Keratinocyte (primary cell): ENCODE measurements at regions not wholly inside any gene's neighbourhood (a gene's known extent, or its start where the extent isn't known, plus 50 kb on each side); places are given as distances from the start of the nearest gene placed in this dataset.
"Not testable (repeated sequence)": the region's sequence is repeated elsewhere in the genome, so short reads cannot be mapped to it uniquely, and the experiment has no call there.

Experiments
- DNase-seq: peaks from one replicate; pipeline ENCODE4 v3.0.0-alpha.2; 2011; ENCODE audit warnings: low read depth, missing footprints, low spot score
- FAIRE-seq: peaks from 2 replicates; lab custom pipeline; 2011; peaks lifted over from hg19 to GRCh38; lab: Jason Lieb, UNC
- H2AFZ ChIP-seq: 2 replicates; pipeline ENCODE4 v1.6.0; 2012; ENCODE audit warnings: low read length, control low read depth, inconsistent platforms; ENCODE audit not compliant: control insufficient read depth
- H3K27ac ChIP-seq: 2 replicates; pipeline ENCODE4 v1.5.1; 2011; ENCODE audit warnings: low read length; ENCODE audit not compliant: control insufficient read depth, insufficient read depth
- H3K27me3 ChIP-seq: 3 replicates; pipeline ENCODE4 v1.6.0; 2011; ENCODE audit warnings: low read length; ENCODE audit not compliant: control insufficient read depth, insufficient read depth; ENCODE audit errors: extremely low read depth
- H3K36me3 ChIP-seq, 2 experiments: 2 replicates in 1 of 2; 3 replicates in 1 of 2; pipeline ENCODE4 v1.5.1; 2011; ENCODE audit warnings: low read length in 2 of 2, mild to moderate bottlenecking in 1 of 2; ENCODE audit not compliant: control insufficient read depth in 2 of 2, insufficient read depth in 2 of 2; ENCODE audit errors: extremely low read depth in 1 of 2
- H3K4me1 ChIP-seq: 3 replicates; pipeline ENCODE4 v1.5.1; 2011; ENCODE audit warnings: low read length; ENCODE audit not compliant: control insufficient read depth, insufficient read depth; ENCODE audit errors: extremely low read depth
- H3K4me2 ChIP-seq: 3 replicates; pipeline ENCODE4 v1.6.0; 2011; ENCODE audit warnings: low read depth, low read length; ENCODE audit not compliant: control insufficient read depth, insufficient read depth; ENCODE audit errors: extremely low read depth
- H3K4me3 ChIP-seq, 3 experiments: fragments of 200-600 bp in 1 of 3; sonication (generic) in 1 of 3; 2 replicates in 2 of 3; 3 replicates in 1 of 3; pipeline ENCODE4 v1.5.1; 2011 to 2016; ENCODE audit warnings: low read length in 3 of 3, mild to moderate bottlenecking in 3 of 3, control low read depth in 2 of 3, inconsistent platforms in 1 of 3, low read depth in 1 of 3, mixed read lengths in 1 of 3, mixed run types in 1 of 3, moderate library complexity in 1 of 3; ENCODE audit not compliant: control insufficient read depth in 2 of 3, insufficient read depth in 2 of 3; ENCODE audit errors: extremely low read depth in 1 of 3
- H3K79me2 ChIP-seq: 2 replicates; pipeline ENCODE4 v1.6.0; 2012; ENCODE audit warnings: low read length; ENCODE audit not compliant: control insufficient read depth, insufficient read depth
- H3K9ac ChIP-seq: 3 replicates; pipeline ENCODE4 v1.6.0; 2011; ENCODE audit warnings: low read length; ENCODE audit not compliant: control insufficient read depth, insufficient read depth; ENCODE audit errors: extremely low read depth
- H3K9me1 ChIP-seq: 3 replicates; pipeline ENCODE4 v1.6.0; 2011; ENCODE audit warnings: low read length; ENCODE audit not compliant: control insufficient read depth, insufficient read depth; ENCODE audit errors: extremely low read depth
- H3K9me3 ChIP-seq: 2 replicates; pipeline ENCODE4 v1.5.1; 2012; ENCODE audit warnings: low read depth, low read length; ENCODE audit not compliant: control insufficient read depth
- H4K20me1 ChIP-seq: 3 replicates; pipeline ENCODE4 v1.6.0; 2011; ENCODE audit warnings: low read length; ENCODE audit not compliant: control insufficient read depth, insufficient read depth; ENCODE audit errors: extremely low read depth
- dilution Hi-C: fragments of 300-500 bp; cut with MboI; formaldehyde crosslinking; loops from one replicate; pipeline ENCODE4 v1.7.0; 2020; ENCODE audit warnings: low sequenced_read_pairs; ENCODE audit not compliant: extremely low pct_ligation_motif_present

DNA sequence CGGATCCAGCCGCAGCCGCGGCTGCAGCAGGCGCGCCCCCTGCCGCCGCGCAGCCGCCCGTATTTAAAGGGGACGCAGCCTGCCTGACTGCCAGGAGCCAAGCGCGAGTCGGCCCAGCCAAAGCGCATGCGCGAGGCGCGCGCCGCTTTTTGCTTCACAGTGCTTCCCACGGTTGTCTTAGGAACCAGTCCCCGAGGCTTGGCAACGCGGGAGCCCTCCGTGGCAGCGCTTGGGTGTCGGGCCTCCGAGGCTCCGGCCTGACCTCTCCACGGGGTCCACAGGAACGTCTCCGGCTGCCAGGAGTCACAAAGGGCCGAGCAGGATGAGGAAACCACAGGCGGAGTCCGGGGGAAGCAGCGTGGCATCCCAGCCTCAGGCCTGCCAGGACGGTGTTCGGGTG lies 689.3 kb downstream of the KCNJ18 start:
- H3K79me2 ChIP-seq, H3K4me1 ChIP-seq, H2AFZ ChIP-seq, H3K27me3 ChIP-seq, H3K4me2 ChIP-seq, H3K9ac ChIP-seq, H3K27ac ChIP-seq, dilution Hi-C loops, FAIRE-seq, DNase-seq, H3K36me3 ChIP-seq, H3K4me3 ChIP-seq, H4K20me1 ChIP-seq, H3K9me1 ChIP-seq, H3K9me3 ChIP-seq: not testable (repeated sequence)

DNA sequence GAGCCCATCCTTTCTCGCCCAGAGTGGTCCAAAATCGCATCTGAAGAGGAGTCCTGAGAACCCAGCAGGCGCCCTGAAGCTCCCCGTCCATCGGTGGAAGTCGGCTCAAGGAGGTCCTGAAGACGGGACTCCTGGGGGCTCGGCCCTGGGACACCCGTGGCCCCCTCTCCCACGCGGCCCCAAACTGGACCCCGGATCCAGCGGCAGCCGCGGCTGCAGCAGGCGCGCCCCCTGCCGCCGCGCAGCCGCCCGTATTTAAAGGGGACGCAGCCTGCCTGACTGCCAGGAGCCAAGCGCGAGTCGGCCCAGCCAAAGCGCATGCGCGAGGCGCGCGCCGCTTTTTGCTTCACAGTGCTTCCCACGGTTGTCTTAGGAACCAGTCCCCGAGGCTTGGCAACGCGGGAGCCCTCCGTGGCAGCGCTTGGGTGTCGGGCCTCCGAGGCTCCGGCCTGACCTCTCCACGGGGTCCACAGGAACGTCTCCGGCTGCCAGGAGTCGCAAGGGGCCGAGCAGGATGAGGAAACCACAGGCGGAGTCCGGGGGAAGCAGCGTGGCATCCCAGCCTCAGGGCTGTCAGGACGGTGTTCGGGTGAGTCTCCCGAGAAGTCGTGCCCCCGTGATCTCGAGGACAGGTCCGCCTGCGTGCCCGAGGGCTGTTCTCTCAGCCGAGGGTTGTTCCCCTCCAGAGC lies 691.6 kb downstream of the KCNJ18 start:
- H3K4me1 ChIP-seq, H3K9me1 ChIP-seq, H4K20me1 ChIP-seq, H3K9ac ChIP-seq, dilution Hi-C loops, FAIRE-seq, DNase-seq, H3K4me3 ChIP-seq, H3K79me2 ChIP-seq, H3K36me3 ChIP-seq, H2AFZ ChIP-seq, H3K9me3 ChIP-seq, H3K4me2 ChIP-seq, H3K27me3 ChIP-seq, H3K27ac ChIP-seq: not testable (repeated sequence)

DNA sequence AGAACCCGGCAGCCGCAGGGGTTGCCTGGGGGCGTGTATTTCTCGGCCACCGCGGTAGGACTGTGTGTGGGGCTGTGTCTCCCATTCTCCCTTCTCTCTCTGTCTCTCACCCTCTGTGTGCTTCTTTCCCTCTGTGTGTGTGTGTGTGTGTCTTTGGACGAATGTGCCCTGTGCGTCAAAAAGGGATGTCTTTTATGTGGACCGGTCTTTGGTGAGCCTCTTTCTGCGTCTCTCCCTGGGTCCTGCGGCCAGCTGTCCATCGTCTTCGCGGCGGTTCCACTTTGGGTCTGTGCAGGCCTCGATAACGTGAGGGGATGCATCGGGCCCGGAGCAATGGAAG lies 692.1 kb downstream of the KCNJ18 start:
- H3K4me1 ChIP-seq, dilution Hi-C loops, H4K20me1 ChIP-seq, H3K4me2 ChIP-seq, H3K9me3 ChIP-seq, H3K9me1 ChIP-seq, H2AFZ ChIP-seq, H3K79me2 ChIP-seq, H3K27ac ChIP-seq, H3K36me3 ChIP-seq, H3K9ac ChIP-seq, FAIRE-seq, H3K4me3 ChIP-seq, DNase-seq, H3K27me3 ChIP-seq: not testable (repeated sequence)

DNA sequence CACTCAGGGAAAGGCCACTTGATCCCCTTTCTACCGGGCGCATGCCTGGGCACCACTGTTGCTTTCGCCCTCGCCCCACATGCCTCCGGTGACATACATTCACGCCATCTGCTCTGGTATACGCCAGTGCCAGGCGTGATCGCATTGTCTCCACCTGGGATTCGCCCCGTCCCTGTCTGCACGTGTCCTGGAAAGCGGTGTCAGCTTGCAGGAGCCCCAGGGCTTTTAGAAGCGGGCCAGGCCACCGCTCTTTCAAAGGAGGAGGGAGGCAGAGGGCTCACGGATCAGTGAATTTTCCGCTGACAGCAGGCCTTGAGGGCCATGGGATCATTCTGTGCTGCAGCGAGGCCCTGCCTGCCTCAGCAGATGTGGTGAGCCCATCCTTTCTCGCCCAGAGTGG lies 706.1 kb downstream of the KCNJ18 start:
- H3K9me3 ChIP-seq, H2AFZ ChIP-seq, H3K27me3 ChIP-seq, H3K9ac ChIP-seq, H3K4me1 ChIP-seq, DNase-seq, H3K27ac ChIP-seq, dilution Hi-C loops, H3K36me3 ChIP-seq, H3K79me2 ChIP-seq, H3K9me1 ChIP-seq, H4K20me1 ChIP-seq, H3K4me3 ChIP-seq, FAIRE-seq, H3K4me2 ChIP-seq: not testable (repeated sequence)

DNA sequence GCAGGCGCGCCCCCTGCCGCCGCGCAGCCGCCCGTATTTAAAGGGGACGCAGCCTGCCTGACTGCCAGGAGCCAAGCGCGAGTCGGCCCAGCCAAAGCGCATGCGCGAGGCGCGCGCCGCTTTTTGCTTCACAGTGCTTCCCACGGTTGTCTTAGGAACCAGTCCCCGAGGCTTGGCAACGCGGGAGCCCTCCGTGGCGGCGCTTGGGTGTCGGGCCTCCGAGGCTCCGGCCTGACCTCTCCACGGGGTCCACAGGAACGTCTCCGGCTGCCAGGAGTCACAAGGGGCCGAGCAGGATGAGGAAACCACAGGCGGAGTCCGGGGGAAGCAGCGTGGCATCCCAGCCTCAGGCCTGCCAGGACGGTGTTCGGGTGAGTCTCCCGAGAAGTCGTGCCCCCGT lies 706.7 kb downstream of the KCNJ18 start:
- H2AFZ ChIP-seq, H3K9ac ChIP-seq, dilution Hi-C loops, H3K4me1 ChIP-seq, H4K20me1 ChIP-seq, H3K79me2 ChIP-seq, H3K9me1 ChIP-seq, H3K36me3 ChIP-seq, H3K27me3 ChIP-seq, H3K27ac ChIP-seq, DNase-seq, H3K4me2 ChIP-seq, H3K9me3 ChIP-seq, H3K4me3 ChIP-seq, FAIRE-seq: not testable (repeated sequence)
